SK-N-MC (cell line): ENCODE measurements at regions not wholly inside any gene's neighbourhood (a gene's known extent, or its start where the extent isn't known, plus 50 kb on each side); places are given as distances from the start of the nearest gene placed in this dataset.

ENCODE experiments used
- EZH2 ChIP-seq: fragments of 200-600 bp; sonication (generic); IDR thresholded peaks from one replicate; pipeline ENCODE4 v1.6.1; 2017; ENCODE audit warnings: antibody characterized with exemption
- POLR2AphosphoS5 ChIP-seq: IDR thresholded peaks from 2 replicates; pipeline ENCODE4 v1.6.1; 2012; ENCODE audit warnings: mild to moderate bottlenecking, low read depth, low read length, borderline replicate concordance

- no peak for TF ChIP-seq EZH2
- TF ChIP-seq POLR2AphosphoS5 = no peak
These were observed 152.7 kb upstream of the TBCA start for GRCh38 chr5:77928776-77929300.
